CD14-positive monocyte (primary cell): ENCODE measurements at regions not wholly inside any gene's neighbourhood (a gene's known extent, or its start where the extent isn't known, plus 50 kb on each side); places are given as distances from the start of the nearest gene placed in this dataset.

ENCODE experiments used
- DNase-seq, 3 donors: peaks; one replicate each; pipeline ENCODE4 v3.0.0-alpha.2; 2011 to 2022
- H2AFZ ChIP-seq: 2 replicates; pipeline ENCODE4 v1.6.0; 2012; ENCODE audit warnings: mild to moderate bottlenecking, low read depth, low read length, inconsistent platforms; ENCODE audit not compliant: insufficient read depth, poor library complexity, severe bottlenecking
- H3K27ac ChIP-seq, 2 donors: 1 replicate in 1 of 2; 2 replicates in 1 of 2; pipeline ENCODE4 v1.5.1; 2012 to 2013; ENCODE audit warnings: low read length in 2 of 2, control low read depth in 1 of 2, inconsistent platforms in 1 of 2, low read depth in 1 of 2, mild to moderate bottlenecking in 1 of 2
- H3K27me3 ChIP-seq, 2 donors: one replicate each; pipeline versions ENCODE4 v1.6.0 to v1.6.1; 2011 to 2013; ENCODE audit warnings: low read length in 2 of 2; ENCODE audit not compliant: control insufficient read depth in 2 of 2, insufficient read depth in 2 of 2
- H3K36me3 ChIP-seq, 2 donors: replicated peaks in 1 of 2; 1 replicate in 1 of 2; 2 replicates in 1 of 2; pipeline versions ENCODE4 v1.5.1 to v1.6.1; 2012 to 2013; ENCODE audit warnings: low read length in 2 of 2, control low read depth in 1 of 2, inconsistent platforms in 1 of 2, mild to moderate bottlenecking in 1 of 2; ENCODE audit not compliant: insufficient read depth in 2 of 2, control insufficient read depth in 1 of 2
- H3K4me1 ChIP-seq, 2 donors: 1 replicate in 1 of 2; 2 replicates in 1 of 2; pipeline versions ENCODE4 v1.5.1 to v1.6.1; 2012 to 2013; ENCODE audit warnings: low read length in 2 of 2, control low read depth in 1 of 2, inconsistent platforms in 1 of 2, mild to moderate bottlenecking in 1 of 2, moderate library complexity in 1 of 2; ENCODE audit not compliant: insufficient read depth in 2 of 2, control insufficient read depth in 1 of 2
- H3K4me2 ChIP-seq: replicated peaks from 2 replicates; pipeline ENCODE3; 2012; ENCODE audit warnings: low read length, moderate library complexity, mild to moderate bottlenecking; ENCODE audit not compliant: poor library complexity, severe bottlenecking; ENCODE audit errors: extremely low read depth
- H3K4me3 ChIP-seq, 3 experiments: fragments of 200-600 bp in 1 of 3; sonication (generic) in 1 of 3; replicated peaks in 1 of 3; 1 replicate in 2 of 3; 2 replicates in 1 of 3; pipeline ENCODE4 v1.5.1; 2011 to 2013; ENCODE audit warnings: low read length in 3 of 3, mild to moderate bottlenecking in 3 of 3, control low read depth in 2 of 3, low read depth in 2 of 3, inconsistent platforms in 1 of 3, moderate library complexity in 1 of 3
- H3K79me2 ChIP-seq: 2 replicates; pipeline ENCODE4 v1.6.0; 2012; ENCODE audit warnings: mild to moderate bottlenecking, control low read depth, inconsistent platforms, low read length, moderate library complexity; ENCODE audit not compliant: insufficient read depth
- H3K9ac ChIP-seq: 2 replicates; pipeline ENCODE4 v1.6.0; 2017; ENCODE audit warnings: low read length, mild to moderate bottlenecking; ENCODE audit not compliant: insufficient read depth, poor library complexity, severe bottlenecking
- H3K9me3 ChIP-seq, 2 donors: replicated peaks in 1 of 2; 1 replicate in 1 of 2; 2 replicates in 1 of 2; pipeline versions ENCODE4 v1.5.1 to v1.6.1; 2012 to 2013; ENCODE audit warnings: low read length in 2 of 2, control low read depth in 1 of 2; ENCODE audit not compliant: control insufficient read depth in 1 of 2, insufficient read depth in 1 of 2
- H4K20me1 ChIP-seq: 2 replicates; pipeline ENCODE4 v1.6.0; 2012; ENCODE audit warnings: mild to moderate bottlenecking, low read length, control low read depth, moderate library complexity; ENCODE audit not compliant: insufficient read depth
- H3K27ac Mint-ChIP-seq, 7 donors: one replicate each; pipeline ENCODE4 v1.8.0; 2020; ENCODE audit warnings: mild to moderate bottlenecking in 7 of 7, mixed read lengths in 7 of 7, moderate library complexity in 6 of 7, inconsistent platforms in 2 of 7
- H3K27me3 Mint-ChIP-seq, 3 donors: one replicate each; pipeline ENCODE4 v1.8.0; 2021 to 2022; ENCODE audit warnings: low read depth in 3 of 3, mild to moderate bottlenecking in 3 of 3, mixed read lengths in 3 of 3, moderate library complexity in 3 of 3, inconsistent platforms in 1 of 3
- H3K36me3 Mint-ChIP-seq, 2 donors: one replicate each; pipeline ENCODE4 v1.8.0; 2020; ENCODE audit warnings: mixed read lengths in 2 of 2, inconsistent platforms in 1 of 2, mild to moderate bottlenecking in 1 of 2
- H3K4me1 Mint-ChIP-seq: one replicate; pipeline ENCODE4 v1.8.0; 2020; ENCODE audit warnings: mild to moderate bottlenecking, mixed read lengths
- H3K4me3 Mint-ChIP-seq, 2 donors: one replicate each; pipeline ENCODE4 v1.8.0; 2020; ENCODE audit warnings: mild to moderate bottlenecking in 2 of 2, mixed read lengths in 2 of 2, moderate library complexity in 1 of 2
- H3K9me3 Mint-ChIP-seq, 7 donors: one replicate each; pipeline ENCODE4 v1.8.0; 2020 to 2022; ENCODE audit warnings: mixed read lengths in 7 of 7, mild to moderate bottlenecking in 6 of 7, moderate library complexity in 6 of 7, inconsistent platforms in 2 of 7
- WGBS: methylation state at CpG from one replicate; pipeline ENCODE4 v1.1.5; 2013; ENCODE audit warnings: missing lambda C conversion rate; ENCODE audit not compliant: insufficient coverage; 5-methylcytosine and 5-hydroxymethylcytosine counted together
- intact Hi-C, 2 donors: fragments of 100-400 bp; cut with micrococcal nuclease; formaldehyde crosslinking; loops; one replicate each; pipeline versions ENCODE4 v1.15.0 to v1.15.1; 2023
- TF ChIP-seq, protein P1 (sequence below): fragments of 200-600 bp; IDR thresholded peaks from one replicate; pipeline ENCODE4 v1.8.0; 2022; ENCODE audit warnings: antibody characterized with exemption, mild to moderate bottlenecking

GRCh38 chr6:113220832-113221231 lies 636.3 kb upstream of the MARCKS start:
- H3K36me3 ChIP-seq: no peaks in the 10 kb centered on the region
- H3K79me2 ChIP-seq: no peaks in the 10 kb centered on the region
- H3K27ac ChIP-seq: no peak overlapping the region
- Mint-ChIP-seq H3K36me3 (no peaks in the 10 kb centered on the region), H3K4me3 (no peak overlapping the region), H3K27me3 (no peaks in the 10 kb centered on the region), H3K9me3 (peaks cover 6 to 17% (median 8%) of the 10 kb centered on the region in 7 donors), H3K27ac (no peak overlapping the region), H3K4me1 (no peaks in the 10 kb centered on the region)
- peaks cover 0 to 13% of the 10 kb centered on the region in 2 donors for H3K9me3 ChIP-seq
- no peak overlapping the region for H3K9ac ChIP-seq
- no peak overlapping the region for H3K4me2 ChIP-seq
- H3K4me1 ChIP-seq: no peaks in the 10 kb centered on the region
- intact Hi-C loops: no loop called here
- H4K20me1 ChIP-seq: no peaks in the 10 kb centered on the region
- H3K27me3 ChIP-seq: no peaks in the 10 kb centered on the region
- TF ChIP-seq, protein P1, sequence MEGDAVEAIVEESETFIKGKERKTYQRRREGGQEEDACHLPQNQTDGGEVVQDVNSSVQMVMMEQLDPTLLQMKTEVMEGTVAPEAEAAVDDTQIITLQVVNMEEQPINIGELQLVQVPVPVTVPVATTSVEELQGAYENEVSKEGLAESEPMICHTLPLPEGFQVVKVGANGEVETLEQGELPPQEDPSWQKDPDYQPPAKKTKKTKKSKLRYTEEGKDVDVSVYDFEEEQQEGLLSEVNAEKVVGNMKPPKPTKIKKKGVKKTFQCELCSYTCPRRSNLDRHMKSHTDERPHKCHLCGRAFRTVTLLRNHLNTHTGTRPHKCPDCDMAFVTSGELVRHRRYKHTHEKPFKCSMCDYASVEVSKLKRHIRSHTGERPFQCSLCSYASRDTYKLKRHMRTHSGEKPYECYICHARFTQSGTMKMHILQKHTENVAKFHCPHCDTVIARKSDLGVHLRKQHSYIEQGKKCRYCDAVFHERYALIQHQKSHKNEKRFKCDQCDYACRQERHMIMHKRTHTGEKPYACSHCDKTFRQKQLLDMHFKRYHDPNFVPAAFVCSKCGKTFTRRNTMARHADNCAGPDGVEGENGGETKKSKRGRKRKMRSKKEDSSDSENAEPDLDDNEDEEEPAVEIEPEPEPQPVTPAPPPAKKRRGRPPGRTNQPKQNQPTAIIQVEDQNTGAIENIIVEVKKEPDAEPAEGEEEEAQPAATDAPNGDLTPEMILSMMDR: no peak
- H3K4me3 ChIP-seq: no peak overlapping the region
- DNase-seq: no peak
- no CpG with 5 or more reads among the region's 2 CpGs for WGBS
- no peak overlapping the region for H2AFZ ChIP-seq

- Mint-ChIP-seq H3K4me1 (no peaks in the 10 kb centered on the region), H3K27me3 (no peaks in the 10 kb centered on the region), H3K9me3 (peaks cover 6 to 17% (median 13%) of the 10 kb centered on the region in 7 donors), H3K4me3 (no peak overlapping the region), H3K27ac (no peak overlapping the region), H3K36me3 (no peaks in the 10 kb centered on the region)
- Histone ChIP-seq H3K4me3 (no peak overlapping the region), H3K27me3 (no peaks in the 10 kb centered on the region), H3K4me1 (no peaks in the 10 kb centered on the region), H4K20me1 (no peaks in the 10 kb centered on the region), H3K79me2 (no peaks in the 10 kb centered on the region), H3K9ac (no peak overlapping the region), H3K36me3 (no peaks in the 10 kb centered on the region), H3K4me2 (no peak overlapping the region), H3K9me3 (peaks cover 0 to 13% of the 10 kb centered on the region in 2 donors), H3K27ac (no peak overlapping the region), H2AFZ (no peak overlapping the region)
- no peak for DNase-seq
- intact Hi-C loops: no loop called here
- WGBS: 91% methylated on average over 18 of the region's 20 CpGs
- TF ChIP-seq, protein P1: no peak
Measured at GRCh38 chr6:113221850-113222249, 635.3 kb upstream of the MARCKS start.
